Muscle of leg (tissue), 3 donors: ENCODE measurements at regions not wholly inside any gene's neighbourhood (a gene's known extent, or its start where the extent isn't known, plus 50 kb on each side); places are given as distances from the start of the nearest gene placed in this dataset.
A peak's percentile ranks its signal among the peaks of the same experiment; 100 is the strongest.

Source experiments
- DNase-seq: peaks from one replicate; pipeline ENCODE4 v3.0.0; 2013
- H3K27ac ChIP-seq: one replicate; pipeline ENCODE4 v1.5.1; 2013; ENCODE audit warnings: mild to moderate bottlenecking, low read length, control low read depth
- H3K27me3 ChIP-seq: one replicate; pipeline ENCODE4 v1.6.1; 2013; ENCODE audit warnings: low read length; ENCODE audit not compliant: control insufficient read depth, insufficient read depth
- H3K36me3 ChIP-seq: one replicate; pipeline ENCODE4 v1.6.1; 2013; ENCODE audit warnings: low read length; ENCODE audit not compliant: control insufficient read depth, insufficient read depth
- H3K4me1 ChIP-seq: one replicate; pipeline ENCODE4 v1.6.1; 2013; ENCODE audit warnings: low read length; ENCODE audit not compliant: control insufficient read depth, insufficient read depth
- H3K4me3 ChIP-seq: one replicate; pipeline ENCODE4 v1.5.1; 2013; ENCODE audit warnings: low read length, control low read depth
- H3K9me3 ChIP-seq: replicated peaks from 2 replicates; pipeline ENCODE4 v1.6.1; 2013; ENCODE audit warnings: low read depth, low read length; ENCODE audit not compliant: control insufficient read depth
- WGBS: methylation state at CpG from one replicate; pipeline ENCODE4 v1.1.5; 2013; ENCODE audit warnings: missing lambda C conversion rate; ENCODE audit not compliant: insufficient coverage; 5-methylcytosine and 5-hydroxymethylcytosine counted together

DNA sequence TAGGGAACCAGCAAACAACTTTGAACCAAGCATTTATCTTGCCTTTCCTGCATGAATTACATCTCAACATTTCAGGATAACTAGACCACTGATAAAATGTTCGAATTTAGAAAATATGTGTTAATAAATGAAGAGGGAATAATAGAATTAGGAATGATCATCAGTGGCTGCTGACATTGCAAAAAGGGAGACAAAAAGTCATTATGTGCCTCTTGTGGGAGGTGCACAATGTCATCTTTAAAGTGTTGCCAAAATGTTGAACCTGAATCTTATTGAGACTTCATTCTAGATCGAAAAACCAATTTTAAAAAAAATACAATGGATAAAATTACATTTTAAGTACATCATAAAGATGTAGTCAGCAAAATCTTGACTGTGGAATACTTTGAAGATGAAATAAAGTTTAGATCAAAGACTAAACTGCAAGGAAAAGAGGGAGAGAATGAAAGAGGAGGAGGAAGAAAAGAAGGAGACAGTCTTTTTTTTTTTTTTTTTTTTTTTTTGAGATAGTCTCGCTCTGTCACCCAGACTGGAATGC lies 299.3 kb downstream of the FBXW7 start:
- WGBS, result no CpG with 5 or more reads among the region's 3 CpGs
- Histone ChIP-seq H3K9me3 (no peaks in the 10 kb centered on the region), H3K4me3 (no peak overlapping the region), H3K27ac (no peak overlapping the region), H3K36me3 (no peaks in the 10 kb centered on the region), H3K27me3 (no peaks in the 10 kb centered on the region), H3K4me1 (no peaks in the 10 kb centered on the region)
- no peak for DNase-seq

DNA sequence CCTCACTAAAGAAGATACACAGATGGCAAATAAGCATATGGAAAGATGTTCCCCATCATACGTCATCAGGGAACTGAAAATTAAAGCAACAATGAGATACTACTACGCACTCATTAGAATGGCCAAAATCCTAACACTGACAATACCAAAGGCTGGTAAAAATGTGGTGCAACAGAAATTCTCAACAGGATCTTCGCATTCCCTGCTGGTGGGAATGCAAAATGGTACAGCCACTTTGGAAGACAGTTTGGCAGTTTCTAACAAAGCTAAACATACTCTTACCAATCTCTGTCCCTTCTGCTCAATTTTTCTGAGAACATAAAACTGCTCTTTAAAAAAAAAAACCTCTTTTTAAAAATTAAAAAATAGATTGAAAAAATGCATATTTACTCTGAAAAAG lies 300.2 kb downstream of the FBXW7 start:
- no peaks in the 10 kb centered on the region for H3K4me1 ChIP-seq
- H3K27me3 ChIP-seq, result no peaks in the 10 kb centered on the region
- WGBS, result no CpG with 5 or more reads among the region's 3 CpGs
- no peaks in the 10 kb centered on the region for H3K9me3 ChIP-seq
- H3K4me3 ChIP-seq, result no peak overlapping the region
- no peak for DNase-seq
- no peak overlapping the region for H3K27ac ChIP-seq
- no peaks in the 10 kb centered on the region for H3K36me3 ChIP-seq

DNA sequence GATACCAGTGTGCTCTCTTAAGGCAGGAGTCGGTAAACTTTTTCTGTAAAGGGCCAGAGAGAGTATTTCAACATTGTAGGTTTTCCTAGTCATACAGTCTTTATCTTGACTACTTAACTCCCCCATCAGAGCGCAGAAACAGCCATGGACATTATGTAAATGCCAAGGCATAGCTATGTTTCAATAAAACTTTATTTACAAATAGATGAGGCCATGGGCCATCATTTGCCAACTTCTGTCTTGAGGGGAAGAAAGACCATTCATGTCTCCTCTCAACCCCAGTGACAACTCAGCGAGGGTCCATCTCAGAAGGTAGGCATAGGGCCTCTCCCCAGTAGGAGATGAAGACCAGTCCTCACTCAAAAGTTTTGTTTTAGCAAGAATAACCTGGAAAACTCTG lies 301.3 kb downstream of the FBXW7 start:
- DNase-seq, result no peak
- no peaks in the 10 kb centered on the region for H3K9me3 ChIP-seq
- no CpG with 5 or more reads among the region's 3 CpGs for WGBS
- H3K36me3 ChIP-seq, result no peaks in the 10 kb centered on the region
- no peaks in the 10 kb centered on the region for H3K4me1 ChIP-seq
- H3K27ac ChIP-seq, result no peak overlapping the region
- no peaks in the 10 kb centered on the region for H3K27me3 ChIP-seq
- H3K4me3 ChIP-seq, result no peak overlapping the region

DNA sequence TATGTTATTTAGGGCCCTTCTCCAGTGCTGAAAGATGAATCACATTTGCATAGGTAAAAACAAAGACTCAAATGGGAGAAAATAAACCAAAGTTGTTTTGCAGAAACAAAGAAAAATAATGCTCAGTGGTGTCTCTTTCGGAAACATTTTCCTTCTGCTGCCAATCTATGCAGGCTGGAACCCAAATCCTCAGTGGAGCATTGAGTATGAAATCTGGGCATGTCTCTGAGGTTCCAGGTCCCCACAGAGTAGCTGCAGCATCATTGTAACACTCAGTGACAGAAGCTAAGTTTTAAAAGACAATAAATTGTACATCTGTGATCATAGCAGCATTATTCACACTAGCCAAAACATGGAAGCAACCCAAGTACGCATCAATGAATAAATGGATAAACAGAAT lies 303.6 kb downstream of the FBXW7 start:
- 71% methylated on average over 1 of the region's 2 CpGs for WGBS

DNA sequence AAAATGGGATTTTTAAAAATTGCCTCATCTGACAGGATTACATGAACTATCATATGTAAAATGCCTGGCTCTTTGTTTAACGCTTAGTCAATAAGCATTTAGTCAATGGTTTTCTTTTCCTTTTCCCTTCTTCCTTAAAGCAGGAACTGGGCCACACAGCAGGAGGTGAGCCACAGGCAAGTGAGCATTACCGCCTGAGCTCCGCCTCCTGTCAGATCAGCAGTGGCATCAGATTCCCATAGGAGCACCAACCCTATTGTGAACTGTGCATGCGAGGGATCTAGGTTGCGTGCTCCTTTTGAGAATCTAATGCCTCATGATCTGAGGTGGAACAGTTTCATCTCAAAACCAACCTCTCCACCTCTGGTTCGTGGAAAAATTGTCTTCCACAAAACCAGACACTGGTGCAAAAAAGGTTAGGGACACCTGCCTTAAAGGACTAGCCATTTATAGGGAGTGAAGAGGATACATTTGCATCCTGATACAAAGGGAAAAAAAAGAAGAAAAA lies 306.1 kb downstream of the FBXW7 start:
- Histone ChIP-seq H3K4me1 (no peaks in the 10 kb centered on the region), H3K36me3 (no peaks in the 10 kb centered on the region), H3K27ac (no peak overlapping the region), H3K9me3 (no peaks in the 10 kb centered on the region), H3K27me3 (no peaks in the 10 kb centered on the region), H3K4me3 (no peak overlapping the region)
- DNase-seq, result no peak
- WGBS, result 67% methylated on average over 2 of the region's 6 CpGs

More for the DNA sequence above, 303.6 kb downstream of the FBXW7 start:
- DNase-seq, result peak; percentile 16
- Histone ChIP-seq H3K27me3 (no peaks in the 10 kb centered on the region), H3K4me1 (no peaks in the 10 kb centered on the region), H3K36me3 (no peaks in the 10 kb centered on the region), H3K9me3 (no peaks in the 10 kb centered on the region), H3K4me3 (no peak overlapping the region), H3K27ac (no peak overlapping the region)

DNA sequence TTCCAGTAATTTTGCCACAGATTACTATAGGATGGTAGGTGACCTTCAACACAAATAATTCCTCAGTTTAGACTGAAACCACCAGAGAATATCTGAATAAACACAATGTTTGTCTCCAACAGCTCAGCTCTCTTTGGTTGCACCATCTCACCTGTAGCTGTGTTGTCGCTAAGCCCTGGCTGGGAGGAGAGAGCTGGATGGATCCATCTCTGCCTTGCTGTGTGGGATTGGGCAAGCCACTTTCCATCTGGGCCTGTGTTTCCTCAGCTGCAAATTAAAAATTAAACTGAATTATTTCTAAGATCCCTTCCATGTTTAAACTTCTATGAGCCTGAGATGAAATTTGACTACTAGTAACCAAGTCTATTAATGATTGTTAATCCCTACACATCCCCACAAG lies 310.2 kb downstream of the FBXW7 start:
- Histone ChIP-seq H3K9me3 (no peaks in the 10 kb centered on the region), H3K36me3 (no peaks in the 10 kb centered on the region), H3K27ac (no peak overlapping the region), H3K27me3 (no peaks in the 10 kb centered on the region), H3K4me3 (no peak overlapping the region), H3K4me1 (no peaks in the 10 kb centered on the region)
- DNase-seq, result no peak
- no CpG with 5 or more reads among the region's 1 CpG for WGBS

DNA sequence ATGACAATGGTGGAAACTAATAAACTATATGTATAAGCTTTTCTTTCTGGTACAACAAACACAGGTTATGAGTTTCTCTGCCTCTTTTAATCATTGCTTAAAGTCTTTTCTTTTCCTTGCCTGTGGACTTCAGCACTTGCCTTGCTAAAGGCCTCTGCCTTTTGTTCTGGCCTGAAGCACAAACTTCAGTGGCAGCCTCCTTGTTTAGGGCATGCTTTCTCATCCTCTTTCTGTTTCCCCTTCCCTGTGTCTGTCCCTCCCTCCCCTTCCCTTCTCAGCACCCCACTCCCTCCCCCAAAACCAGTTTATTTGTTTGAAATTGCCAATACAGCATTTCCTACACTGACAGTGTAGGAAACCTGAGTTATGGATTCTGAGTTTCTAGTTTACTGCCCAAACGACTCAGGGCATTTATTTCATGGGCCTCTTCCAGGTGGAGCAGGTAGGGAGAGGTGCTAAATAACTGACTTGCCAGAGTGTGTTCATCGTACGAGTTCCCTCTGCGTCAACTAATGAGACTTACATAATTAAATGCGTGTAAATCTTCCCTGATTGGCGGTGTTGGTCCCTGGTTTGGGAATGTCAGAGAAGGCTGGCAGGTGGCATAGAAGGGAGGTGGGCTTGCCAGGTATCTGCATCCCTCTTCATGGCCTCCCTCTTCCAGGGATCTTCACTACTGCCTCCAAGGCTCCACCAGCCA lies 311.0 kb downstream of the FBXW7 start:
- no peaks in the 10 kb centered on the region for H3K27me3 ChIP-seq
- H3K36me3 ChIP-seq, result no peaks in the 10 kb centered on the region
- no peak overlapping the region for H3K4me3 ChIP-seq
- no peak overlapping the region for H3K27ac ChIP-seq
- no peak for DNase-seq
- WGBS, result 100% methylated on average over 1 of the region's 6 CpGs
- no peaks in the 10 kb centered on the region for H3K4me1 ChIP-seq
- no peaks in the 10 kb centered on the region for H3K9me3 ChIP-seq

DNA sequence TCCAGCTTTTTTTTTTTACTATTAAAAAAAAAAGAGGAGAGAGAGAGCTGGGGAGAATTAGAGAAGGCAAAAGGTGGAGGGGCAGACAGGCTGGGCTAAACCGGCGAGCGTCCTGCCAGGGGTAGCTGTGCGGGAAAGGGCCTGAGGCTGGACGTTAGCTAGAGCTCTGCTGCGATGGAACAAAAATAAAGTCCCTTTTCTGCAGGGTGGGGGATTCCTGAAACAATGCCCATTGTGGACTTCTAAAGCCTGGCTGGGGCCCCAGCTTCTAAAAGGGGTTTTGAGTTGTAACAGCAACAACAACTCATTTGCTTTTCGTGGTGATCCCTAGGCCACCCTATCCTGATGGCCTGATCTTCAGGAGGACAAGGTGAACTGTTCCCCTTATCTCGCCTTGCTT lies 311.7 kb downstream of the FBXW7 start:
- DNase-seq, result no peak
- no peaks in the 10 kb centered on the region for H3K27me3 ChIP-seq
- no peaks in the 10 kb centered on the region for H3K4me1 ChIP-seq
- H3K27ac ChIP-seq, result no peak overlapping the region
- no peaks in the 10 kb centered on the region for H3K9me3 ChIP-seq
- WGBS, result 67% methylated on average over 7 of the region's 8 CpGs
- H3K4me3 ChIP-seq, result no peak overlapping the region
- H3K36me3 ChIP-seq, result no peaks in the 10 kb centered on the region

DNA sequence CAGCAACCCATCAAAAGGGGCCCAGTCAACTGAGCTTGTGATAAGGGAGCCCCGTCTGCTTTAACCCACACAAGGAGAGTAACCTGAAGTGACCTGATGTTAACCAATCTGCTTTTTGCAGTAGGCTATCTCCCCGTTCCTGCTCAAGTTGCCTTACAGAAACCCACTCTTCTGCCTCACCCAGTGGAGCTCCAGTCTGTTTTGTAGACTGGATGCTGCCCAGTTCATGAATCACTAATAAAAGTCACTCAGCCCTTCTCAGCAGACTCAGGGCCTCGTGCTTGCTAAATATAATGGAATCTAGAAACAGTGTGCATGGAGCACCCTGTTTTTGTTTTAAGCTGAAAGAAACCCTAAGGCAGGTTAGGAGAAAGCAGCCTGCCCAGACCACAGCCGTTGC lies 312.3 kb downstream of the FBXW7 start:
- no peaks in the 10 kb centered on the region for H3K36me3 ChIP-seq
- WGBS, result 78% methylated on average over 1 of the region's 4 CpGs
- H3K4me1 ChIP-seq, result no peaks in the 10 kb centered on the region
- H3K27ac ChIP-seq, result no peak overlapping the region
- no peak overlapping the region for H3K4me3 ChIP-seq
- no peaks in the 10 kb centered on the region for H3K27me3 ChIP-seq
- no peak for DNase-seq
- no peaks in the 10 kb centered on the region for H3K9me3 ChIP-seq

DNA sequence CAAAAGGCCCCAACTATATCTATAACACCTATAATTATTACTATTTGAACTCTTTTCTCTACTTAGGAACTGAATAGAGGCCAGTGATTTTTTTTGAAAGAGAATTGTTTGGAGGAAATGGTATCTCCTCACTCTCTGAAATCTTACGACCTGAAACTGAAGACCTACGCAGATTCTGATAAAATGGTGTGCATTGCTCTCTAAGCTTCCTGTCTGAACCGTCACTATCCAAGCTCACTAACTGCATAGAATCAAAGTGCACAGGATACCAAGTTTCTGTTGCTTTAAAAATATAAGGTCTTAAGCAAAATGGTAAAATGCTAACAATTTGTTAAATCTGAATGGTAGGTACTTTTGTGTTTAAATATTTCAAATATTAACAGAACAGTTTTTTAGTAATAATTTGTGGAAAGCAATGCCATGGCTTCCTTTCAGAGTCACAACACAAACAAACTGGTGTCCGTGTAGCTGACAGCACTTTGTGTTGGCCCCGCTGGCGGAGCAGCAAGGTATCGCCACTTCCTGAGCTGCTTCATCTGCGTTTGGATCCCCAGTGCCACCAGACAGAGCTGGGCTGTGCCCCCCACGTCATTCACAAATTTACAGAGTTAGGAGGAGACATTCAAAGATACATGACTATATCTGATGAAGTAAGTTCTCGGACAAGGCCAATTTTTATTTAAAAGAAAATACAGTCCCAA lies 313.9 kb downstream of the FBXW7 start:
- no peak overlapping the region for H3K4me3 ChIP-seq
- H3K27me3 ChIP-seq, result no peaks in the 10 kb centered on the region
- DNase-seq, result no peak
- H3K9me3 ChIP-seq, result no peaks in the 10 kb centered on the region
- no peak overlapping the region for H3K27ac ChIP-seq
- no peaks in the 10 kb centered on the region for H3K4me1 ChIP-seq
- H3K36me3 ChIP-seq, result no peaks in the 10 kb centered on the region
- 95% methylated on average over 4 of the region's 10 CpGs for WGBS
